CD4-positive, alpha-beta T cell treated with Interferon alpha-2 for 1 hour (primary cell): ENCODE measurements at regions not wholly inside any gene's neighbourhood (a gene's known extent, or its start where the extent isn't known, plus 50 kb on each side); places are given as distances from the start of the nearest gene placed in this dataset.
"Not testable (repeated sequence)": the region's sequence is repeated elsewhere in the genome, so short reads cannot be mapped to it uniquely, and the experiment has no call there.

ENCODE experiments used
- DNase-seq, 2 donors: peaks; one replicate each; pipeline ENCODE4 v3.0.0-alpha.2; 2020 to 2022

DNA sequence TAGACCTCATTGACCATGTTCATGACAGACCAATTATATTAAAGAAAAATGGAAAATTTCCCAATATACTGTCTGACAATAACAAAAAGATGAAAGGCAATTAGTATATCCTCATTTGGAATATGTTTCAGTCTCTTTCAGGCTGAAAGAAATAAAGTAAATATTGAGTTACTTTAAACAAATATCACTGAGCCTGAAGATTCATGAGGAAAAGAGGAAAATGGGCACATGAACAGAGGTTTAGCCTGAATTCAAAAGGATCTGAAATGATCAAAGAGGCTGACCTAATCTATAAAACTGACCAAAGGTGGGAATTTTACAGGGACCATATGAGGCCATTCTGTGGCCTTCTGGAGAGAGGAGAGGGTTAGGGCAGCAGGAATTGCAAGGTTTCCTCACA is 771.5 kb upstream of the CDH18 start:
- not testable (repeated sequence) for DNase-seq

DNA sequence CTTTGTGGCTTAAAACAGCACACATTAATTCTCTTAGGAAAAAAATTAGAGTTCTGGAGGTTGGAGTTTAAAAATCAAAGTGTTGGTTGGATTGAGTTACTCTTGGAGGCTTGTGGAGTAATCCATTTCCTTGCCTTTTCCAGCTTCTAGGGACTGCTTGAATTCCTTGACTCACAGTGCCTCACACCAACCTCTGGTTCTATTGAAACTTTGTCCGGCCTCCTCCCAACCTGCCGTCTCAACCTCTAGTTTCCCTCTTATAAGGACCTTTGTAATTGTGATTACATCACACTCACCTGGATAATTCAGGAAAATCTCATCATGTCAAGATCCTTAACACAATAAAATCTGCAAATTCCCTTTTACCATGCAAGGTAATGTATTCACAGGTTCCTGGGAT is 764.2 kb upstream of the CDH18 start:
- DNase-seq, result not testable (repeated sequence)

DNA sequence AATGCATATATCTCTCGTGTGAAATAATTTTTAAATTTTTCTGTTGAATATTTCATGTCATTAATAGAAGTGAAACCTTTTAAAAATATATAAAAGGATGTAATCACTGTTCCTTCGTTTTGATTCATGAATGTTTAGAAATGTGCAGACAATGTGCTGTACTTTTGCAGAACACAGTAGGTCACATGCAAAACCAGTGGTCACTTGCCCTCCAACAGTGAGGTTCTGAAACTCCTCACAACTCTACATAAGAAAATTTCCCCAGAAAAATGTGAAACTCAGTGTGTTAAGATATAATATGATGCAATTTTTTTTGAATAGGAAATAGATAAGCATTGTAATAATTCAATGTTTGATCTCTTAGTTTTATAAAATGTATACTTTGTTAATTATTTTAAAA is 747.7 kb upstream of the CDH18 start:
- not testable (repeated sequence) for DNase-seq

DNA sequence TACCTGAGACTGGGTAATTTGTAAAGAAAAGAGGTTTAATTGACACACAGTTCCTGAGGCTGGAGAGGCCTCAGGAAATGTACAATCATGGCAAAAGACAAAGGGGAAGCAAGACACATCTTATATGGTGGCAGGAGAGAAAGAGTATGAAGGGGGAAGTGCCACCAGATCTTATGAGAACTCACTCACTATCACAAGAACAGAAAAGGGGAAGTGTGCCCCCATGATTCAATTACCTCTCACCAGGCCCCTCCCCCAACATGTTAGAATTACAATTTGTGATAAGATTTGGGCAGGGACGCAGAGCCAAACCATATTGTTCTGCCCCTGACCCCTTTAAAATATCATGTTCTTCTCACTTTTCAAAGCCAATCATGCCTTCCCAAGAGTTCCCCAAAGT is 744.2 kb upstream of the CDH18 start:
- not testable (repeated sequence) for DNase-seq

DNA sequence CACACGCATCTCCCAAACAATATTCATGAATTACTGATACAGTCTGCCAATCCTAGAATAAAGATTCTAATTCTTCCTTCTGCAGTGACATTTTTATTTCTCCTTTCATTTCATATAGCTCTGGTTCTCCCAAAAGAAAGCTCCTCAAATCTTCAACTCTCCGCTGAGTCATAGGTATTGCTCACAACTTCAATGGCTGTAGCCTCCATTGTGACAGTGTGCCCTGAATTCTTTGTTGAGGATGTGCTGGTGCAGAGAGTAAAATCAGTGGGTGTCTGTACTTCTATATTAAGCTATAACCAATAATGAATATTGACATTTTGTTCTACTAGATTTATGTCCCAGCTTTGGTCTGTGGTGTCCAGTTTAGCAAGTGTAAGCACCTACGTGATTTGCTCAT is 733.3 kb upstream of the CDH18 start:
- DNase-seq, result not testable (repeated sequence)

DNA sequence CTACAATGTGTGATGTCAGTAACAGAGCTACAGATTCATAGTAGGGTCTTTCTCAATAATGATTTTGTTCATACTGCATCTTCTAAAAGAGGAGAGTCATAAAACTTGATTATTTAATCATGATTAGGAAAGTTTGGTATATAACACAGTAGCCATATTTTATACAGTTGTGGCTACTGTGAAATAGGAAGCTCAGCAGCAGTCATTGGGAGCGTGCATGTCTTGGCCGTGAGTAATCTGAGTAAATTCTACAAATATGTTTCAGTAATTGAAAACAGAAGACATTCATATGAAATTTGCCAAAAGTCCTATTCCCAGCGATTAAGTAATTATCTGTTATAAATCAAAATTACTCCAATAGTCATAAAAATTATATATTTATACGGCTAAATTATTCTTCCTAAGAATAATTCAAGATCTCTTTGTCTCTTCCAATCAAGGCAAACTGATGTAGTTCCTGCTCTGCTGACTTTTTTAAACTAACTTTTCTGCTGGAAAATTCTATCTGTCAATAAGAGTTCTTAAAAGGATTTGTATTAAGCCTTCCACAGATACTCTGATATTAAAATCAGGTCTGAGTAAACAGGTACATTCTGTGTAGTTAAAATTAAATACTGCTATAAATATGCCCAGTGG is 723.6 kb upstream of the CDH18 start:
- not testable (repeated sequence) for DNase-seq

DNA sequence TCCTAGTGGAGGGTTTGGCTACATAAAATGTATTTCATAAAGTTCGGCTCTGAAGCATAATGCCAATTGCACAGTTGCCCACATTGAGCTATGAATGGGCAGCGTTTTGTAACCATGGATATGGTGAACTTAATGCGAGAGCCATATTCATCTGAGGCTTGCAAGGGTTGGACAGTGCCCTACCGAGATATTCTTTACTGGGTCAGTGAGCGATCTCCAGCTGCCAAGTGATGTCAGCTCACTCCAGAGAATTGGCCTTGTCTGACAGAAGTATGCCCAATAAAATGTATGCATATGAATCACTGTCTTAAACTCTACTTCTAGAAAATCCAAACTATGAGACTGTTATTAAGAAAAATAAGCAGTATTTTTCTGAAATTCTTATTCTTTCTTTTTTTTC is 719.6 kb upstream of the CDH18 start:
- not testable (repeated sequence) for DNase-seq

DNA sequence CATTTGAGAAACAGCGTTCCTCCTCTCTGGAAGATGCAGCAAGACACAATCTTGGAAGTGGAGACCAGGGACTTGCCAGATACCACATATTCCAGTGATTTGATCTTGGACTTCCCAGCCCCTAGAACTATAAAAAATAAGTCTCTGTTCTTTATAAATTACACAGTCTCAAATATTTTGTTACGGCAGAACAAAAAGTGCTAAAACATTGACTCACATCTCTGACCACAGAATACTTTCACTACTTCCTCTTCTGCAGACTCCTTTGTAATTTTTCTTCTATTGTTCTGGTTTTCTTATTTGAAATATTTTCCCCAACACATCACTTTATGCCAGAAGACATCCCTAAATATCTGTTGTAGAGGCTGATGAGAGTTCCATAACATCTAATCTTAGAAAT is 706.1 kb upstream of the CDH18 start:
- no peak for DNase-seq

DNA sequence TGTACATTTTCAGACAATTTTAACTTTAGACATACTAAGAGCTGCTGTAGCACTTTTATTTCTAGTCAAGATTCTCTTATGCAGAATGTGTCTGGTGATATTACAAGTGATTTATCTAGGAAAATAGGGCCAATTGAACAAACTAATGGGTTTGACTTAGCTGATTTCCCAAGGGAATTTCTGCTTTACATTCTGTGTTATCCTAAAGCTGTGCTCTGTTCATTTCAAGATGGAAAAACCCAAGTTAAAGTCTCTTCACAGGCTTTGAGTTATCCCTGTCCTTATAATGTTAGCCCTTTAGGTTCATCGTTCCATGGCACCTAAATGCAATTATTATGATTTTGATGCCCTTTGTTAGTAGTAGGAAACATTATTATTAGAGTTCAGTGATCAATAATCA is 704.9 kb upstream of the CDH18 start:
- no peak for DNase-seq

DNA sequence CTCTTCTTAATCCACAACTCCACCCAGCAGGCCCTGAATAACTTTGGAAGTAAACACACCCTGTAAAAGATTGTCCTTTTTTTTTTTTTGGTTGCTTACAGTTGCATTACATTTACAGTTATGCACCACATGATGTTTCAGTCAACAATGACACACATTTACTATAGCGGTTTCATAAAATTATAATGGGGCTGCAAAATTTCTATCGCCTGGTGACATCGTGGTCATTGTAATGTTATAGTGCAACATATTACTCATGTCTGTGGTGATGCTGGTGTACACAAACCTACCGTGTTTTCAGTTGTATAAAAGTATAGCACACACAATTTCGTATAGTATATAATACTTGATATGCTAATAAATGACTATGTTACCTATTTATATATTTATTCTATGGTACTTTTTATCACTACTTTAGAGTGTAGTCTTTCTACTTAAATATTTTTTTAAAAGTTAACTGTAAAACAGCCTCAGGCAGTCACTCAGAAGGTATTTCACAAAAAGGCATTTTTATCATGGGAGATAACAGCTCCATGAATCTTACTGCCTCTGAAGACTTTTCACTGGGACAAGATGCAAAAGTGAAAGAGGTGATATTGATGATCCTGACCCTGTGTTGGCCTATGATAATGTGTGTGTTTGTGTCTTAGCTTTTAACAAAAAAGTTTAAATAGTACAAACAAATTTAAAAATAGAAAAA is 695.4 kb upstream of the CDH18 start:
- DNase-seq, result no peak

DNA sequence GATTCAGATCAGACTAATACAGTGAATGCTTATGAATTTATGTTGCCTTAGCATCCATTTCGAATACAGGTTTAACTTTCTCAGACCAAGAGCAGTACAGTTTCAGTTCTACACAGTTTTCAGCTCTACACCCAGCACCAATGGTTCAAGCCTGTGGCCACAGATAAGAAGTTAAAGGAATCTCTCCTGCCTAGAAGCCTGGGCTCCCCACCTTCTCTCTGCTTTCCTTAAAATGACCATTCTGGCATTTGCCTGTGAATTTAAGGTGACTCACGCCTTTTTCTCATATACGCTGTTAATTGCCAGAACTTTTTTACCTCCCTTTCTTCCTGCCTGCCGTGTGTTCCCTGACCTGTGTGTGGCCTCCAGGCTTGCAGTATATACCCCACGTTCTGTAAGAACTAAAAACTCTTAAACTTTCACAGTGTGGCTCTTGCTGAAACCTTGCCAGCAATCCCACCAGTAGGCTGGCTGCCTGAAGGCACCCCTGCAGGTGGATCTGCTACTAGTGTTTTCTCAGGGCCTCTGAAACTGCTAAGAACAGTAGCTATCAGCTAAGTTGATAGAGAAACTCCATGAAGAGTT is 692.8 kb upstream of the CDH18 start:
- no peak for DNase-seq

DNA sequence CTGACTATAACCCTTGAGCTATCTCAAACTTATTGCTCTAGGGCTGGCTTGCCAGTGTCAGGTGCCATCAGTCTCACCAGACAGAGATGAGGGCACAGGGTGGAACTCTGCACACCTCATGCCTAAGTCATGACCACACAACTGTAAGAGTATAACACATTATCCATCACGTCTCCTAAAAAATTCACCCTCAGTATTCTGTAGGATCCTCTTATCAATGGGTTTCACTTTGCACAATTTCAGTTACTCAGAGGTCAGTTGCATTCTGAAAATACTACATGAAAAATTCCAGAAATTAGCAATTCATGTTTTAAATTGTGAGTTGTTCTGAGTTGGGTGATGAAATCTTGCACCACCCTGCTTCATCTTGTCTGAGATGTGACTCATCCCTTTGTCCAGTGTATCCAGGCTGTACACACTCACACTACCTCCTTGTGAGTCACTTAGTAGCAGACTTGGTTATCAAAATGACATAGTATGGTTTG is 690.9 kb upstream of the CDH18 start:
- no peak for DNase-seq

DNA sequence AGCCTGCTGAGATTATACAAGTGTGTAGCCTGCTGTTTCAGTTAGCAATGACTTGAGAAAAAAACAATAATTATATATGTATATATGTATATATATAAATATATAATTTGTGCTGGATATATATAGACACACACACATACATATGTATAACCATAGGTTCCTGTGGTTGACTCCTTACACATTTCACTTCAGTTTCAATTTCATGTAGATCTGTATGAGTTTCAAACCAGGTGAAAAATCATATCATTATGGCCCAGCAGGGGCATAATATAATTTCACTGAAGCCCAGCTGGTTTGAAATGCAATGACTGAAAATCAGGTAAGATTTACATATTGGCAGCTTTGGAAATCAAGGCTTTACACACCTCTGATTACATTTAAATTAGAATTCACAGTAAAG is 690.4 kb upstream of the CDH18 start:
- no peak for DNase-seq

DNA sequence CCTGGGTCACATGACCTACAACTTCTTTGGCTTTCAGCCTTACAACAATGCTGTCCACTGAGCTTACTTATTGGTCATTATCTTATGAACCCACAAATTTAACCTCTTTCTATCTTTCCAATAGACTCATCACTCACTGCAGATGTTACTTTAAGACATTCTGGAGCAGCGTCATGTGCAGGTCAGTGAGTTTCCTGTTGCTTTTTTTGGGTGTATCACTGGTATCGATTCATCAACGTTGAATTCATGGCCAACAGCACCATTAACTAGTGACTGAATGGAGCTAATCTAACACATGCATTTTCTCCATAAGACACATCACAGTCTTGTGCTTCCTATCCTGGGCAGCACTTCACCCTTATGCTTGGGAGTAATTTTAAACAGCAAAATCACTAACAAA is 672.6 kb upstream of the CDH18 start:
- DNase-seq, result no peak

DNA sequence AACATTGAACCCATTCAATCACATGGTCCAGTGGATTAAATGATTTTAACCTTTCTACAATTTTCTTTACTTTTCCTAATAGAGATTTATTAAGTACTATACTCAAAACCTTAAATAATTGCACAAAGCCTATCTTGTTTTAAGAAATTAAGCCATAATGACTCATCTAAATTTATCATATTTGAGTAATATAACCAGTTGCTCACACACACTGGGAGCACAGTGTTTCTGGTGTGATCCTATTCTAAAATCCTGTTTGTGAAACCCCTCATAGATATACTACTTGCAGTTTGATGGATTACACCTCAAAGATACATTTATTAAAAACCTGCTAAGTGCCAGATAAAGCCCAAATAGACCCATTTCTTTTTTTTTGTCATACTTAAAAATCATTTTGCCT is 668.3 kb upstream of the CDH18 start:
- DNase-seq, result no peak

DNA sequence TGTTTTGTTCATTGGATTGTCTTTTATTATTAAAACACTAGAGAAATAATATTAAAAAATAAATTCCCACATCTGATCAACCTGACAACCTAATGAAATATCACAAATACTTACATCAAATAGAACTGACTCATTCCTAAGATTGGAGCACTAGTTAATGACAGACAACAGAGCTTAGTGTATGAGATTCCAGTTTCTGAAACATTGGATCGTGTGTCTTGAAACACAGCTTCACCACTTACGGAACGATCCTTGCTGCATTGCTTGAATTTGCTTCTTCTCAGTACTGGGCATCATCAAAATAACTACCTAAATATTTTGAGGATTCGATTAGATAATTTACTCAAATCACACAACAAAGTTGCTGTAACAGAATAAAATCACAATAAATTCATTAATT is 667.2 kb upstream of the CDH18 start:
- no peak for DNase-seq

DNA sequence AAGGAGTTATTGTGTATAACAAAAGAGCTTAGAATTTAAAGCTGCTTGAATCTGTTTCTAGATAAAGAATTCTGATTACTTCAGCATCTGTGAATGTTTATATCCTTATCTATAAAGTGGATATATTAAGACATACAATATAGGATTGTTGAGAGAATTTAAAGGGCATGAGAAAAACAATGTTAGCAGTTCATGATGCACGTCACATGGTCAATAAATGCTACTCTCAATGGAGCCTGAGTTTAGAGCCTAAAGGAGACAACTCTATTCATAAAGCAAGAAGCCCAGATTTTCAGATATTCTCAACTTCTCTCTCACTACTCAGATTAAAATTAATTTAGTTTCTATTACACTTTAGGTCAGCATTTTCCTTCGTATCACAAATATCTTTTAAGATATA is 666.7 kb upstream of the CDH18 start:
- DNase-seq, result no peak

DNA sequence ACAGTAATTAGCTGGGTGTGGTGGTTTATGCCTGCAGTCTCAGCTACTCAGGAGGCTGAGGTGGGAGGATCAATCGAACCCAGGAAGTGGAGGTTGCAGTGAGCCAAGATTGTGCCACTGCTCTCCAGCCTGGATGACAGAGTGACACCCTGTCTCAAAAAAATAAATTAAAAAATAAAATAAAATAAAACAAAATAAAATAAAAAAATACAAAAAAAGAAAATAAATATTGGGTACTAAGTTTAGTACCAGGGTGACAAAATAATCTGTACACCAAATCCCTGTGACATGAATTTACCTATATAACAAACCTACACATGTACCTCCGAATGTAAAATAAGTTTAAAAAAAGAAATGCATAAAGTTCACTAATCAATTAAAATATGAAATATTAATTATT is 666.0 kb upstream of the CDH18 start:
- DNase-seq, result no peak

DNA sequence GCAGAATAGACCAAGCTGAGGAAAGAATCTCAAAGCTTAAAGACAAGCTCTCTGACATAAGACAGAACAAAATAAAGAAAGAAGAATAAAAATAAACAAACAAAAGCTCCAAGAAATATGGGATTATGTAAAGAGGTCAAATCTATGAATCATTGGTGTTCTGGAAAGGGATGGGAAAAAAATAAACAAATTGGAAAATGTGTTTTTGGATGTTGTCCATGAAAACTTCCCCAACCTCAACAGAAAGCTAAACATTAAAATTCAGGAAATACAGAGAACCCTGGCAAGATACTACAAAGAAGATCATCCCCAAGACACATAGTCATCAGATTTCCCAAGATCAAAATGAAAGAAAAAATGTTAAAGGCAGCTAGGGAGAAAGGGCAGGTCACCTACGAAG is 662.0 kb upstream of the CDH18 start:
- no peak for DNase-seq

DNA sequence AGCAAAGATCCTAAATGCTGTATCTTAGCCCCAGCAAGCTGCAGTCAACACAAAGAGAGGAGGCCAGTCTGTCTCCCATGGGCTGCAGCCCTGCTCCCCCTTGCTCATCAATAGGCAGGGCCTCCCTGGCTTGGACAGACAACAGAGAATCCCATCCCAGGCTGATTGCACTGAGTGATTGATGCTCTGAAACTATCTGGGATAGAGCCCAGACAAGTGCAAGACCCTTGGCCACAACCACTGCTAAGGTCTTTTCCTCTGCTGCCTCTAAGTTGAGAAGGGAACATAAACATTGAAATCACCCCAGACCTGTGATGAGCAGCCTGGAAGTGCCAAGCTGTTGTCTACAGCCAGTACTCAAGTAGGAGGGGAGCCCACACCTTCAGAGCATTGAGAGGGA is 661.0 kb upstream of the CDH18 start:
- DNase-seq, result no peak

DNA sequence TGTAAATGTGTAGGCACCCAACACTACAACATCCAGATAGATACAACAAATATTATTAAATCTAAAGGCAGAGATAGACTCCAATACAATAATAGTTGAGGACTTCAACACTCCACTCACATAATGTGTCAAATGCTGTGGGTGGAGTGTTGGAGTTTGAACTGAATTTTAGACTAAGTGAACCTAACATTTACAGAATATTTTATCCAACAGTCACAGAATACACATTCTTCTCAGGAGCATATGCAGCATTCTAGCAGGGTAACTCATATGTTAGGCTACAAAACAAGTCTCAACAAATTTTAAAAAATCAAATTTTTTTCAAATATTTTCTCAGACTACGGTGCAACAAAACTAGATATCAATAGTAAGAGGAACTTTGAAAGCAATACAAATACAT is 648.7 kb upstream of the CDH18 start:
- DNase-seq, result no peak

DNA sequence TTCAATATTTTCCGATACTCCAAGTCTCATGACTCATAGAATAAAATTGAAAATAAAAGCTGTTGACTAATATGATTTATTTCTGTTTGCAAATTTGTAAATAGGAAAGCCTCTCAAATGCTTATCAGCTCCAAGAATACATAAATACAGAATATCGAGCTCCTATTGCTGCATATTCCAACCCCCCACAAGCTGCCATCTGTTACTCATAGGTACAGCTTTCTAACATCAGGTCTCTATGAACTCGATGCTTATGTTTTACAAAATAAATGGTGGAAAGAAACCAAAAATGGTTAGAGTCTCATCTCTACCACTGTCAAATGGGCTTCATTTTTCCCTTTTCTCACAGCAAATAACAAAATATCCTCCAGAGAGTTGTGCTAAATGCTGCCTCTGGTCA is 631.6 kb upstream of the CDH18 start:
- no peak for DNase-seq

DNA sequence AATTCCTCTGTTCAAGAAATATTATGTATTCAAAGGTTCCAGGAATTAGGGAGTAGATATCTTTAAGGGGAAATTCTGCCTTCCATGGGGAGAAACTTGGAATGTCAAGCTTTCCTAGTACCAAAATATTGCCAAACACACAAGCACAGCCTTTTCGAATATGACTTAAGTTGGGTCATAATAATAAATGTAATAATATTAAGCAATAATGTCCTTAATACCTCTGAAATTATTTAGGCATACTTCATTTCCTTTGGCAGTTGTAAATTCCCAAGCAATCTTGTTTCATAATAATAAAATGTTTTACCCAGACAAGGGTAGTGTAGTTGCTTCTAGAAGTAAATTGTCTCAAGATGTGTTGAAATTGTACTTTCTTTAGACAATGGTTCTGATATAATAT is 630.3 kb upstream of the CDH18 start:
- no peak for DNase-seq

DNA sequence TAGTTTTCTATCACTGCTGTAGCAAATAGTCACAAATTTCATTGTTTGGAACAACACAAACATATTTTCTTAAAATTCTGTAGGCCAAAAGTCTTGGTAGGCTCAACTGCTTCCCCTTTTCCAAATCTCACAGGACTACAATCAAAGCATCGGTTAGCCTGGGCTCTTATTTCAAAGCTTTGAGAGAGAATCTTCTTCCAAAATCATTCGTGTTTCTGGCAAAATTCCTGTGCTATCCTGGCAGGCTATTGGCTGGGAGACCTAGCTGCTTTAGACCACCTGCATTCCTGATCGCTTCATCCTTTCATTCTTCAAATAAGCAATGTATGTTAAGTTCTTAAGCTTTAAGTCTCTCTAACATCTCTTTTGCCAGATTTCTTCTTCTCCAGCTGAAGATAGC is 629.8 kb upstream of the CDH18 start:
- DNase-seq, result no peak
